ENCODE measurements at regions not wholly inside any gene's neighbourhood (a gene's known extent, or its start where the extent isn't known, plus 50 kb on each side); places are given as distances from the start of the nearest gene placed in this dataset.

GRCh38 chr5:89081360-89081759 is 198.4 kb upstream of the MEF2C start:
- TF ChIP-seq, protein P1, sequence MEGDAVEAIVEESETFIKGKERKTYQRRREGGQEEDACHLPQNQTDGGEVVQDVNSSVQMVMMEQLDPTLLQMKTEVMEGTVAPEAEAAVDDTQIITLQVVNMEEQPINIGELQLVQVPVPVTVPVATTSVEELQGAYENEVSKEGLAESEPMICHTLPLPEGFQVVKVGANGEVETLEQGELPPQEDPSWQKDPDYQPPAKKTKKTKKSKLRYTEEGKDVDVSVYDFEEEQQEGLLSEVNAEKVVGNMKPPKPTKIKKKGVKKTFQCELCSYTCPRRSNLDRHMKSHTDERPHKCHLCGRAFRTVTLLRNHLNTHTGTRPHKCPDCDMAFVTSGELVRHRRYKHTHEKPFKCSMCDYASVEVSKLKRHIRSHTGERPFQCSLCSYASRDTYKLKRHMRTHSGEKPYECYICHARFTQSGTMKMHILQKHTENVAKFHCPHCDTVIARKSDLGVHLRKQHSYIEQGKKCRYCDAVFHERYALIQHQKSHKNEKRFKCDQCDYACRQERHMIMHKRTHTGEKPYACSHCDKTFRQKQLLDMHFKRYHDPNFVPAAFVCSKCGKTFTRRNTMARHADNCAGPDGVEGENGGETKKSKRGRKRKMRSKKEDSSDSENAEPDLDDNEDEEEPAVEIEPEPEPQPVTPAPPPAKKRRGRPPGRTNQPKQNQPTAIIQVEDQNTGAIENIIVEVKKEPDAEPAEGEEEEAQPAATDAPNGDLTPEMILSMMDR (IDR thresholded peaks at IDR 0.05; ENCODE audit: insufficient read depth, low read length, poor library complexity, severe bottlenecking) = no peak
- H3K27me3 ChIP-seq (replicated peaks; ENCODE audit: control insufficient read depth, insufficient read depth, low read length) = no peaks in the 10 kb centered on the region
- H3K36me3 ChIP-seq (ENCODE audit: control insufficient read depth, insufficient read depth, low read length) = no peaks in the 10 kb centered on the region
- no peak for DNase-seq (ENCODE audit: extremely low read depth, insufficient read length)
- H3K4me3 ChIP-seq (replicated peaks; ENCODE audit: low read depth, low read length) = no peak overlapping the region

- H3K36me3 ChIP-seq (ENCODE audit: control insufficient read depth, insufficient read depth, low read length) = no peaks in the 10 kb centered on the region
- H3K27me3 ChIP-seq (replicated peaks; ENCODE audit: control insufficient read depth, insufficient read depth, low read length) = no peaks in the 10 kb centered on the region
Measured at GRCh38 chr5:89080467-89081116, 197.6 kb upstream of the MEF2C start.

DNA sequence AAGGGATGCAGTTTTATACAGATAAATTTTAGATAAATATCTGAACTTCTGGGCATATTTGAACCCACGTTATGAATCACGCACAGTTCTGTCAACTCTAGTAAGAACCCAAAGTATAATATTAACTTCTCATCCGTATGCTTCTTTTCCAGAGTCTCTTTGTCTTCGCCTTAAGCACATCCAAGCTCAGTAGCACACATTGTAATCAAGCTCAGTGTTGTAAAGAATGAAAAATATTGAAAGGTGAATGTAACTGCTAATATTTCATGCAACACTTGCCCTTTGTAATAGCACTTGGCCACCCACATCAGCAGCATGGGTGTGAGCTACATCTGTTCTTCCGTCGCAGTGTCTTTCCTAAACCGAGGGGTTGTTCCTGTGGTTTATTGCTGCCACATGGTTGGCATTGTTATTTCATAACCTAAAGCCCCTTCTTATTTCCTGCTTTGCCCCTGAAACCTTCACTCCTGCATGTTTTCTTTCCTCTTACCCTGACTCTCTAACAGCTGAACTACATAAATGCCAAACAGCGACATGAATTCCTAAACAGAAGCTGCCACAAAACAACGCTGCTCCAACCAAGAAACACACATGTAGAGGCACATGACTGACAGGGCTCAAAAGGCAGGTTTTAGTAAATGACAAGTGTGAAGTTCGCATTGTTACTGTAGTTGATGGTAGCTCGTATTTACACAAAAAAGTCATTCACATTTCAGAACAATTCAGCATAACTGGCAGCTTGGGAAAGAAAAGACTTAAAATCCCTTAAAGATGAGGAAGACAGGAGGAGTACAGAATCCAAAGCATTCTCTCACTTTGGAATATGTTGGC is 190.1 kb upstream of the MEF2C start:
- H3K36me3 ChIP-seq (ENCODE audit: control insufficient read depth, insufficient read depth, low read length) = no peaks in the 10 kb centered on the region
- H3K4me3 ChIP-seq (replicated peaks; ENCODE audit: low read depth, low read length) = no peak overlapping the region
- no peaks in the 10 kb centered on the region for H3K27me3 ChIP-seq (replicated peaks; ENCODE audit: control insufficient read depth, insufficient read depth, low read length)
- DNase-seq (ENCODE audit: extremely low read depth, insufficient read length) = no peak
- TF ChIP-seq, protein P1 (IDR thresholded peaks at IDR 0.05; ENCODE audit: insufficient read depth, low read length, poor library complexity, severe bottlenecking) = no peak

More at GRCh38 chr5:89080467-89081116, 197.6 kb upstream of the MEF2C start:
- H3K4me3 ChIP-seq (replicated peaks; ENCODE audit: low read depth, low read length) = no peak overlapping the region; the same call in 1 of the 2 replicates
- TF ChIP-seq, protein P1 (IDR thresholded peaks at IDR 0.05; ENCODE audit: insufficient read depth, low read length, poor library complexity, severe bottlenecking) = no peak
- DNase-seq (ENCODE audit: extremely low read depth, insufficient read length) = no peak

DNA sequence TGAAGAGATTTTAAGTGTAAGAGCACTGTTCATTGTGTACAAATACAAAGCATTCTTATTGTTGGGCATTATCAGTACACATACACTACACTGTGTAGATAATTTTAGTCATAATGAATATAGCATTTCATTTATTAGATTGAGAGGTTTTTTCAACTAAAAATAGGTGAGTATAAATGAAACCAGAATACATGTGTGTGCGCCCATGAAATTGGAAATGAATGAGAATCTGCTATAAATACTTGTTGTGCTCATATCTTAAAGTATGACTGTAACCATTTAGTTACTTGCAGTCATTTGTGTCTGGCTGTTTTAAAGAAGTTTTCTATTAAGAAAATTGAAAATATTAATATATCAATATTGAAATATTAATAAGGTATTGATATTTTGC is 189.0 kb upstream of the MEF2C start:
- H3K27me3 ChIP-seq (replicated peaks; ENCODE audit: control insufficient read depth, insufficient read depth, low read length) = no peaks in the 10 kb centered on the region
- peak; percentile 59 for DNase-seq (ENCODE audit: extremely low read depth, insufficient read length)
- H3K4me3 ChIP-seq (replicated peaks; ENCODE audit: low read depth, low read length) = peak overlapping the region; percentile 46
- TF ChIP-seq, protein P1 (IDR thresholded peaks at IDR 0.05; ENCODE audit: insufficient read depth, low read length, poor library complexity, severe bottlenecking) = no peak
- no peaks in the 10 kb centered on the region for H3K36me3 ChIP-seq (ENCODE audit: control insufficient read depth, insufficient read depth, low read length)

- DNase-seq (ENCODE audit: extremely low read depth, insufficient read length) = peak; percentile 61
- Histone ChIP-seq H3K36me3 (ENCODE audit: control insufficient read depth, insufficient read depth, low read length) (no peaks in the 10 kb centered on the region), H3K27me3 (replicated peaks; ENCODE audit: control insufficient read depth, insufficient read depth, low read length) (no peaks in the 10 kb centered on the region), H3K4me3 (replicated peaks; ENCODE audit: low read depth, low read length) (peak overlapping the region; percentile 46)
- TF ChIP-seq, protein P1 (IDR thresholded peaks at IDR 0.05; ENCODE audit: insufficient read depth, low read length, poor library complexity, severe bottlenecking) = no peak
Measured at GRCh38 chr5:89071101-89071940, 188.3 kb upstream of the MEF2C start.
